Dendritic cell treated with granulocyte-macrophage colony-stimulating factor and Interleukin-4, amounts not matched to agents 40 ng/mL and 50 ng/mL, for 4 days (primary cell): ENCODE measurements at regions not wholly inside any gene's neighbourhood (a gene's known extent, or its start where the extent isn't known, plus 50 kb on each side); places are given as distances from the start of the nearest gene placed in this dataset.
"Not testable (repeated sequence)": the region's sequence is repeated elsewhere in the genome, so short reads cannot be mapped to it uniquely, and the experiment has no call there.

Experiments
- H3K27ac Mint-ChIP-seq: one replicate; pipeline ENCODE4 v1.8.0; 2022; ENCODE audit warnings: mild to moderate bottlenecking, mixed read lengths
- H3K27me3 Mint-ChIP-seq: one replicate; pipeline ENCODE4 v1.8.0; 2022; ENCODE audit warnings: mild to moderate bottlenecking, mixed read lengths
- H3K36me3 Mint-ChIP-seq: one replicate; pipeline ENCODE4 v1.8.0; 2022; ENCODE audit warnings: low read depth, mixed read lengths
- H3K4me1 Mint-ChIP-seq: one replicate; pipeline ENCODE4 v1.8.0; 2022; ENCODE audit warnings: low read depth, mixed read lengths
- H3K4me3 Mint-ChIP-seq: one replicate; pipeline ENCODE4 v1.8.0; 2022; ENCODE audit warnings: mild to moderate bottlenecking, moderate library complexity, mixed read lengths
- H3K9me3 Mint-ChIP-seq: one replicate; pipeline ENCODE4 v1.8.0; 2022; ENCODE audit warnings: mixed read lengths
- intact Hi-C: fragments of 100-400 bp; cut with micrococcal nuclease; formaldehyde crosslinking; loops from one replicate; pipeline ENCODE4 v1.15.0; 2022

DNA sequence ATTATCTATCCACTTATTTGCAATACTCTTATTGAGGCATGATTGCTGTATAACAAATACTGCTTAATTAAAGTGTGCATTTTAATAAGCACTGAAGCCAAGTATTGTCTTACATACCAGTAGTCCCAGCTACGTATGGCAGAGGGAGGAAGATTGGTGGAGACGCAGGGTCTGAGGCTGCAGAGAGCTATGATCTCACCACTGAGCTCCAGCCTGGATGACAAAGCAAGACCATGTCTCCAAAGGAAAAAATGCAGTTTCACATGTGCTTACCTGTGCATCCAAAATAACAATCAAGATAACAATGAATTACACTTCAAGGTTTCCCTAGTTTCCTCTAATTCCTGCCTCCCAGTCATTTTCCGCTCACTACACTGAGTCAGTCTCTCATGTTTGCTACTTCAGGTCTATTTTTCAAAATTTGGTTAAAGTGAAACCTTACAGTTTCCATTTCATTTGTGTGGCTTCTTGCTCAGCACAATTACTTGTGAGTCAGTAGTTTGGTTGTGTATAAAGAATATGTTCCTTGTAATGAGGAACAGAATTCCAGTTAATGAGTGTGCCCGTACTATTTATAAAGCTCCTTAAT is 1250.1 kb downstream of the TMEM121 start:
- H3K27me3 Mint-ChIP-seq, result peaks cover 8% of the 10 kb centered on the region
- H3K36me3 Mint-ChIP-seq, result no peaks in the 10 kb centered on the region
- no peak overlapping the region for H3K27ac Mint-ChIP-seq
- H3K4me3 Mint-ChIP-seq, result no peak overlapping the region
- H3K4me1 Mint-ChIP-seq, result peaks cover 5% of the 10 kb centered on the region
- intact Hi-C loops, result no loop called here
- H3K9me3 Mint-ChIP-seq, result peaks cover 10% of the 10 kb centered on the region

DNA sequence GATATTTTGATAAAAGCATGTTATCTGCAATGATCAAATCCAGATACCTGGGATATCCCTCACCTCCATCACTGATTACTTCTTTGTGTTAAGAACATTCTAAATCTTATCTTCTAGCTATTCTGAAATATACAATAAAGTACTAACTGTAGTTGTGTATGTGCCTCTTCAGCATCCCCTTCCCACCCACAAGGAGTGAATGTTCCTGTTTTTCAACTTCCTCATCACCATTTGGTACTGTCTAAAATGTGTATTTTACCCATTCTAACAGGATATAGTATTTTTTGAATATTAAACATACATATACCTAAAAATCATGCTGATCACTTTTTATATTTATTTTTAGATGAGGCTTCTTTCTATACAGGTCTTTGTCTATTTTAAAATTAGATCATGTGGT is 1252.6 kb downstream of the TMEM121 start:
- Mint-ChIP-seq H3K27me3 (peaks cover 7% of the 10 kb centered on the region), H3K36me3 (no peaks in the 10 kb centered on the region), H3K9me3 (peaks cover 10% of the 10 kb centered on the region), H3K27ac (no peak overlapping the region), H3K4me1 (peaks cover 5% of the 10 kb centered on the region), H3K4me3 (no peak overlapping the region)
- intact Hi-C loops, result no loop called here

DNA sequence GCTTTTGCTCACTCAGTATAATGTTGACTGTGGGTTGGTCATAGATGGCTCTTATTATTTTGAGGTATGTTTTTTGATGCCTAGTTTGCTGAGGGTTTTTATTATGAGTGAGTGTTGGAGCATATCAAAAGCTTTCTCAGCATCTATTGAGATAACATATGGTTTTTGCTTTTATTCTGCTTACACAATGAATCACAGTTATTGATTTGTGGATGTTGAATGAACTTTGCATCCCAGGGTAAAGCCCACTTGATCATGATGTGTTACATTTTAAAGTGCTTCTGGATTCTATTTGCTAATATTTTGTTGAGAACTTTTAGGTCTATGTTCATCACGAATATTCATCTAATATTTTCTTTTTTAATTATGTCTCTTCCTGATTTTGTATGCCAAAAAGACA is 1260.3 kb downstream of the TMEM121 start:
- H3K9me3 Mint-ChIP-seq, result no peaks in the 10 kb centered on the region
- no peaks in the 10 kb centered on the region for H3K27me3 Mint-ChIP-seq
- no peak overlapping the region for H3K27ac Mint-ChIP-seq
- no peaks in the 10 kb centered on the region for H3K36me3 Mint-ChIP-seq
- peaks cover 12% of the 10 kb centered on the region for H3K4me1 Mint-ChIP-seq
- no peak overlapping the region for H3K4me3 Mint-ChIP-seq
- intact Hi-C loops, result no loop called here

DNA sequence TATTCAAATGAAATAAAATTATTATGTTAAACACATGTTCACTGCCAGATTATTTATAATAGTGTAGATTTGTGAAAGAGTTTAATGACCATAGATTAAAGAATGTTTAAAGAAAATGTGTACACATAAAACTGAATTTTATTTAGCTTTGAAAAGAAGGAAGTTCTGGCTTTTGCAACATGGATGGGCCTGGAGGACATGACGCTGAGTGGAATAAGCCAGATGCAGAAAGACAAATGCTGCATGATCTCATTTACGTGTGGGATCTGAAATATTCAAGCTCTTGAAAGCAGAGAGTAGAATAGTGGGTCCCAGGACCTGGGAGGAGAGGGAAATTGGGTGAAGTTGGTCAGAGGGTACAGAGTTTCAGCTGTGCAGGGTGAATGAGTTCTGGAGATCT is 1261.2 kb downstream of the TMEM121 start:
- Mint-ChIP-seq H3K4me3 (no peak overlapping the region), H3K27me3 (no peaks in the 10 kb centered on the region), H3K36me3 (no peaks in the 10 kb centered on the region), H3K4me1 (peaks cover 12% of the 10 kb centered on the region), H3K27ac (no peak overlapping the region), H3K9me3 (no peaks in the 10 kb centered on the region)
- intact Hi-C loops, result no loop called here

GRCh38 chr14:106788534-106788933 is 1262.2 kb downstream of the TMEM121 start:
- Mint-ChIP-seq H3K27me3 (no peaks in the 10 kb centered on the region), H3K4me1 (peaks cover 12% of the 10 kb centered on the region), H3K27ac (no peak overlapping the region), H3K4me3 (no peak overlapping the region), H3K9me3 (no peaks in the 10 kb centered on the region), H3K36me3 (no peaks in the 10 kb centered on the region)
- intact Hi-C loops, result no loop called here

DNA sequence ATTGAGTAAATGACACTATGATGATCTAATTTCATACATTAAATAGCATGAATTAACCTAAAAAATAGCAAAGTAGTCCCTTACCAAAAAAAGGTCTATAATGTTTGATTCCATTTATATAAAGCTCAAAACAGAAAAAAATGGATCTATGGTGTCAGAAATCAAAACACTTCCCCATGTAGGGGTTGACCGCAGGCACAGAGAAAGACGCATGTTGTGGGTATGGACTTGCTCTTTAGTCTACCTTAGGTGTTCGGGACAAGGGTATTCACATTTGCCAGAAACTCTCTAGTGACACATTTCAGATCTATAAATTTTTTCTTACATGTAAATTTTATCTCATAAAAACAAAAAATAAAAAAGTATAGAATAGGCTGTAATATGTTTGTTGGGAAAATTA is 1262.9 kb downstream of the TMEM121 start:
- H3K27ac Mint-ChIP-seq, result no peak overlapping the region
- H3K27me3 Mint-ChIP-seq, result no peaks in the 10 kb centered on the region
- intact Hi-C loops, result no loop called here
- peaks cover 12% of the 10 kb centered on the region for H3K4me1 Mint-ChIP-seq
- no peaks in the 10 kb centered on the region for H3K9me3 Mint-ChIP-seq
- no peak overlapping the region for H3K4me3 Mint-ChIP-seq
- no peaks in the 10 kb centered on the region for H3K36me3 Mint-ChIP-seq

- Mint-ChIP-seq H3K27ac (no peak overlapping the region), H3K9me3 (no peaks in the 10 kb centered on the region), H3K27me3 (no peaks in the 10 kb centered on the region), H3K4me3 (no peak overlapping the region), H3K36me3 (no peaks in the 10 kb centered on the region), H3K4me1 (peaks cover 12% of the 10 kb centered on the region)
- intact Hi-C loops, result no loop called here
Measured at GRCh38 chr14:106790189-106791036, 1264.0 kb downstream of the TMEM121 start.

DNA sequence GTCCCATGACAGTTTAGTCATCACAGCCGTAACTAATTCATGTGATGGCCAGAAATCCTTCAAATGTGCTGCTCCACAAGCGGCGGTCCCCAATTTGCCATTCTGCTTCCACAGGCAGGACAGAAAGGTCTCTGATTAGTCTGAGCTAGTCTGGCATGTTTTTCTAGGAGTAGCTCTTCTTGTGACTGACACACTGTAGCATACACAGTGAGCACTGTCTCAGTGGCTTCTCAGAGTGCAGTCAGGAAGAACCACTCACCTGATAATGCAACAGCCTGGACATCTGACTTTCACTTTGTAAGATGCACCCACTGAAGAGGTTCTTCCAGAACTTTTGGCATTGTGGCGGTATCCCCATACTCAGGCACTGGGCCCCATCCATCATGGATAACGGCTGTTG is 1266.2 kb downstream of the TMEM121 start:
- H3K4me3 Mint-ChIP-seq, result no peak overlapping the region
- no peaks in the 10 kb centered on the region for H3K27me3 Mint-ChIP-seq
- H3K4me1 Mint-ChIP-seq, result peaks cover 11% of the 10 kb centered on the region
- H3K36me3 Mint-ChIP-seq, result no peaks in the 10 kb centered on the region
- intact Hi-C loops, result no loop called here
- no peaks in the 10 kb centered on the region for H3K9me3 Mint-ChIP-seq
- no peak overlapping the region for H3K27ac Mint-ChIP-seq

- H3K27me3 Mint-ChIP-seq, H3K36me3 Mint-ChIP-seq, intact Hi-C loops, H3K27ac Mint-ChIP-seq, H3K4me3 Mint-ChIP-seq, H3K4me1 Mint-ChIP-seq, H3K9me3 Mint-ChIP-seq: not testable (repeated sequence)
Measured at GRCh38 chr14:106798166-106798565, 1271.8 kb downstream of the TMEM121 start.

DNA sequence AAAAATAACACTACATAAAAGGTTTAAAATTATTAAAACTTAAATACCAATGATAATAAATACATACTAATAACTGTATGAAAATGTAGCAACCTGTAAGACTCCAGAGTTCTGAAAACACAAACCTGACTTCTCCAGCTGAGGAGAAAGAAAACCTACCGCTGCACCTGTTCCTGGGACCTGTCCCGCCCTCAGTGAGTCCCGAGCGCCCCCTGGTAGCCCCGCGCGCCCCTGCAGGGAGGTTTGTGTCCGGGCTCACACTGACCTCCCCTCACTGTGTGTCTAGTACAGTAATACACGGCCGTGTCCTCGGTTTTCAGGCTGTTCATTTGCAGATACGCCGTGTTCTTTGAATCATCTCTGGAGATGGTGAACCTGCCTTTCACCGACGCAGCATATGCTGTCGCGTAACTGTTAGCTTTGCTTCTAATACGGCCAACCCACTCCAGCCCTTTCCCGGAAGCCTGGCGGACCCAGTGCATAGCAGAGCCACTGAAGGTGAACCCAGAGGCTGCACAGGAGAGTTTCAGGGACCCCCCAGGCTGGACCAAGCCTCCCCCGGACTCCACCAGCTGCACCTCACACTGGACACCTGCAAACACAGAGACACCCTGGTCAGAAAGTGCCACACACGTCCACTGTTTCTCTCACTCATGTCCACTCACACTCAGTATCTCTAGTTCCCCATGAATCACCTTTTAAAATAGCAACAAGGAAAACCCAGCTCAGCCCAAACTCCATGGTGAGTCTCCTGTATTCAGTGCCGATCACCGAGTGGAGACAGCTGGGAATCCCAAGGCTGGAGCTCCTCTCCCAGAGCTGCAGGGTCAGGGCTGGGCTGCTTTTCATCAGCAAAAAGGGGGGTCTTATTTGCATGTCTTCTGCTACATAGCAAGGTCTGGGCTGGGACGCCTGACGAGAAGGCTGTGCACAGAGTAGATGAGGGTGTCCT is 1276.3 kb downstream of the TMEM121 start:
- no peaks in the 10 kb centered on the region for H3K9me3 Mint-ChIP-seq
- no peaks in the 10 kb centered on the region for H3K36me3 Mint-ChIP-seq
- intact Hi-C loops, result no loop called here
- H3K27ac Mint-ChIP-seq, result no peak overlapping the region
- H3K27me3 Mint-ChIP-seq, result peaks cover 6% of the 10 kb centered on the region
- no peaks in the 10 kb centered on the region for H3K4me1 Mint-ChIP-seq
- no peak overlapping the region for H3K4me3 Mint-ChIP-seq

GRCh38 chr14:106803379-106803778 is 1277.0 kb downstream of the TMEM121 start:
- Mint-ChIP-seq H3K27me3 (peaks cover 6% of the 10 kb centered on the region), H3K4me3 (no peak overlapping the region), H3K9me3 (no peaks in the 10 kb centered on the region), H3K4me1 (no peaks in the 10 kb centered on the region), H3K27ac (no peak overlapping the region), H3K36me3 (no peaks in the 10 kb centered on the region)
- intact Hi-C loops, result no loop called here

- H3K27me3 Mint-ChIP-seq, result peaks cover 7% of the 10 kb centered on the region
- intact Hi-C loops, result no loop called here
- H3K4me1 Mint-ChIP-seq, result no peaks in the 10 kb centered on the region
- no peak overlapping the region for H3K4me3 Mint-ChIP-seq
- no peaks in the 10 kb centered on the region for H3K9me3 Mint-ChIP-seq
- no peak overlapping the region for H3K27ac Mint-ChIP-seq
- H3K36me3 Mint-ChIP-seq, result no peaks in the 10 kb centered on the region
Measured at GRCh38 chr14:106807493-106807892, 1281.1 kb downstream of the TMEM121 start.

DNA sequence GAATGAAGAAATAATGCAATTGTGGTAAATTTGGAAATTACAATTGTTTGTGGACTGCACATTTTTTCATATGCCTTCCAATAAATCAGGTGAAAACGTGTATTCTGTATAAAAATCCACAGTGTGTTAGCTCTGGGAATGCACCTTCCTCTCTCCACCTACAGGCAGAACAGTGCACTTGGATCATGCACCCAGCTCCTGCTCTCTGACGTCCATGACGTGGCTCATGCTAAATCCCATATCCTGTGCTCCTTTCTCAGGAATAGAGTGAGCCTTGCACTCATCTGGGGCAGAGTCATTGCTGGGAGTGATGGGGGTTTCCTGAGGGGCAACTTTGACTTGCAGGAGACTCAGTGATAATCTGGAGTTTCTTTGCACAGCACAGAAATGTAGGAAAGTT is 1282.1 kb downstream of the TMEM121 start:
- Mint-ChIP-seq H3K36me3 (no peaks in the 10 kb centered on the region), H3K4me1 (no peaks in the 10 kb centered on the region), H3K27ac (no peak overlapping the region), H3K27me3 (peaks cover 2% of the 10 kb centered on the region), H3K4me3 (no peak overlapping the region), H3K9me3 (no peaks in the 10 kb centered on the region)
- intact Hi-C loops, result no loop called here

GRCh38 chr14:106808907-106809306 is 1282.5 kb downstream of the TMEM121 start:
- Mint-ChIP-seq H3K27ac (no peak overlapping the region), H3K27me3 (peaks cover 2% of the 10 kb centered on the region), H3K36me3 (no peaks in the 10 kb centered on the region), H3K4me3 (no peak overlapping the region), H3K9me3 (no peaks in the 10 kb centered on the region), H3K4me1 (no peaks in the 10 kb centered on the region)
- intact Hi-C loops, result no loop called here
